Neuron (in vitro differentiated cells): ENCODE measurements at regions not wholly inside any gene's neighbourhood (a gene's known extent, or its start where the extent isn't known, plus 50 kb on each side); places are given as distances from the start of the nearest gene placed in this dataset.

Experiments used
- H2AFZ ChIP-seq: one replicate; pipeline ENCODE4 v1.6.1; 2013; ENCODE audit warnings: low read depth, mild to moderate bottlenecking, inconsistent platforms, low read length, moderate library complexity
- H3K27me3 ChIP-seq: one replicate; pipeline ENCODE4 v1.6.1; 2013; ENCODE audit warnings: low read length; ENCODE audit not compliant: insufficient read depth
- H3K36me3 ChIP-seq: one replicate; pipeline ENCODE4 v1.6.1; 2013; ENCODE audit warnings: low read length; ENCODE audit not compliant: insufficient read depth
- H3K4me1 ChIP-seq: one replicate; pipeline ENCODE4 v1.6.1; 2013; ENCODE audit warnings: low read length; ENCODE audit not compliant: insufficient read depth
- H3K4me3 ChIP-seq: 2 replicates; pipeline ENCODE4 v1.5.1; 2013; ENCODE audit warnings: mild to moderate bottlenecking, low read length, moderate library complexity
- H3K9me3 ChIP-seq: one replicate; pipeline ENCODE4 v1.6.1; 2013; ENCODE audit warnings: low read length

DNA sequence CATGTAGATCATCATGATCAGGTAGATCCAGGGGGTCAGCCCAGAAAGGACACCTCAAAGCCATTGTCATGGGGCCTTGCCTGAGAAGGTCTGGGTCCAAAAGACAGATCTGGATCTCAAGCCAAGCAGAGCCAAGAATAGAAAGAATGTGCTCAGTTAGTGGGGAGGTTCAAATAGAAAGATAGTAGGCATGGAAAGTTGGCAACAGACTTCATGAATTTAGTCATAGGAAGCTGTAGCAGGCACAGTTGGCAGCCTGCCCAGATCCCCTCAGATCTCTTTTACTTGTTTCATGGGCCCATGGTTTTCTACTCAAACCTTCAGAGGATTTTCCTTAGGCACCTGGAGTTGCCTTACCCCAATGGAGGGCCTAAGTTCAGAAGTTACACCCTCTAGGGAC, 767.0 kb downstream of the SLC4A3 start:
- H3K36me3 ChIP-seq = no peaks in the 10 kb centered on the region
- H3K4me3 ChIP-seq = no peak overlapping the region
- no peaks in the 10 kb centered on the region for H3K9me3 ChIP-seq
- H2AFZ ChIP-seq = no peak overlapping the region
- no peaks in the 10 kb centered on the region for H3K27me3 ChIP-seq
- no peaks in the 10 kb centered on the region for H3K4me1 ChIP-seq

GRCh38 chr2:220396287-220396686, 768.9 kb downstream of the SLC4A3 start:
- no peaks in the 10 kb centered on the region for H3K27me3 ChIP-seq
- H3K9me3 ChIP-seq = no peaks in the 10 kb centered on the region
- no peaks in the 10 kb centered on the region for H3K36me3 ChIP-seq
- H3K4me3 ChIP-seq = no peak overlapping the region
- no peak overlapping the region for H2AFZ ChIP-seq
- H3K4me1 ChIP-seq = no peaks in the 10 kb centered on the region

DNA sequence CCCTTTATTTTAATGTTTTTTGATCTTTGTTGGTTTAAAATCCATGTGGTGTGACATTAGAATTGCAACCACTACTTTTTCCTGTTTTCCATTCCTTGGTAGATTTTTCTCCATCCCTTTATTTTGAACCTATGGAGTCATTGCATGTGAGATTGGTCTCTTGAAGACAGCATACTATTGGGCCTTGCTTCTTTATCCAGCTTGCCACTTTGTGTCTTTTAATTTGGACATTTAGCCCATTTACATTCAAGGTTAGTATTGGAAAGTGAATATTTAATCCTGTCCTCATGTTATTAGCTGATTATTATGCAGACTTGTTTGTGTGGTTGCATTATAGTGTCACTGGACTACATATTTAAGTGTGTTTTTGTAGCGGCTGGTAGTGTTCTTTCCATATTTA, 782.9 kb downstream of the SLC4A3 start:
- Histone ChIP-seq H3K36me3 (no peaks in the 10 kb centered on the region), H3K4me3 (no peak overlapping the region), H3K4me1 (no peaks in the 10 kb centered on the region), H3K27me3 (no peaks in the 10 kb centered on the region), H2AFZ (no peak overlapping the region), H3K9me3 (no peaks in the 10 kb centered on the region)

- no peak overlapping the region for H2AFZ ChIP-seq
- no peak overlapping the region for H3K4me3 ChIP-seq
- no peaks in the 10 kb centered on the region for H3K36me3 ChIP-seq
- no peaks in the 10 kb centered on the region for H3K4me1 ChIP-seq
- no peaks in the 10 kb centered on the region for H3K9me3 ChIP-seq
- H3K27me3 ChIP-seq = peaks cover 25% of the 10 kb centered on the region
Measured at GRCh38 chr2:220417503-220417902, 790.1 kb downstream of the SLC4A3 start.

- Histone ChIP-seq H2AFZ (no peak overlapping the region), H3K4me3 (no peak overlapping the region), H3K4me1 (no peaks in the 10 kb centered on the region), H3K9me3 (no peaks in the 10 kb centered on the region), H3K27me3 (peaks cover 25% of the 10 kb centered on the region), H3K36me3 (no peaks in the 10 kb centered on the region)
Measured at GRCh38 chr2:220419647-220420046, 792.2 kb downstream of the SLC4A3 start.

- Histone ChIP-seq H3K4me3 (no peak overlapping the region), H3K36me3 (no peaks in the 10 kb centered on the region), H3K9me3 (no peaks in the 10 kb centered on the region), H3K27me3 (peaks cover 25% of the 10 kb centered on the region), H3K4me1 (no peaks in the 10 kb centered on the region), H2AFZ (no peak overlapping the region)
Measured at GRCh38 chr2:220420820-220421219, 793.4 kb downstream of the SLC4A3 start.

- H3K9me3 ChIP-seq = no peaks in the 10 kb centered on the region
- peaks cover 13% of the 10 kb centered on the region for H3K27me3 ChIP-seq
- H3K4me1 ChIP-seq = no peaks in the 10 kb centered on the region
- H2AFZ ChIP-seq = no peak overlapping the region
- no peaks in the 10 kb centered on the region for H3K36me3 ChIP-seq
- no peak overlapping the region for H3K4me3 ChIP-seq
Measured at GRCh38 chr2:220422676-220423075, 795.2 kb downstream of the SLC4A3 start.

- Histone ChIP-seq H3K4me3 (no peak overlapping the region), H3K9me3 (no peaks in the 10 kb centered on the region), H3K27me3 (peaks cover 4% of the 10 kb centered on the region), H2AFZ (no peak overlapping the region), H3K36me3 (no peaks in the 10 kb centered on the region), H3K4me1 (no peaks in the 10 kb centered on the region)
Measured at GRCh38 chr2:220424561-220424960, 797.1 kb downstream of the SLC4A3 start.

GRCh38 chr2:220432645-220433044, 805.2 kb downstream of the SLC4A3 start:
- no peak overlapping the region for H2AFZ ChIP-seq

DNA sequence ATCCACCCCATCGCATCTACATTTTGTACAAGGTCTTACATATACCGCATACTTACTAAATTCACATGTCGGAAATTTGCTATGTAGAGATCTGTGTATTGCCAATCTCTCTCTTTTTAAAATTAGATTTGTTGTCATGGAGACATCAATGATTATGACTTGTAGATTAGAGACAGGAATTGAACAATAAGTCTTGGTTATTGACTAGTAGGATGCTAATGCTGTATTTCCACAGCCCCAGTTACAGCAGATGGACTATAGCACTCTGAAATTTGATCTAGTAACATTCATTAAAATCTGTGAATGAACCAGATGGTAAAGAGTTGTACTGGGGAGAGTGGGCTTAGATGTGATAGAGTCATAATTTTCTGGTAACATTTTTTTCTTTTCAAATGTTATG, 805.7 kb downstream of the SLC4A3 start:
- Histone ChIP-seq H3K27me3 (no peaks in the 10 kb centered on the region), H3K36me3 (no peaks in the 10 kb centered on the region), H3K4me1 (no peaks in the 10 kb centered on the region), H3K9me3 (no peaks in the 10 kb centered on the region), H2AFZ (no peak overlapping the region), H3K4me3 (no peak overlapping the region)

More at GRCh38 chr2:220432645-220433044, 805.2 kb downstream of the SLC4A3 start:
- Histone ChIP-seq H3K4me1 (no peaks in the 10 kb centered on the region), H3K36me3 (no peaks in the 10 kb centered on the region), H3K27me3 (no peaks in the 10 kb centered on the region), H3K9me3 (no peaks in the 10 kb centered on the region), H3K4me3 (no peak overlapping the region)

- H2AFZ ChIP-seq = no peak overlapping the region
- H3K9me3 ChIP-seq = no peaks in the 10 kb centered on the region
- no peaks in the 10 kb centered on the region for H3K27me3 ChIP-seq
- H3K4me1 ChIP-seq = no peaks in the 10 kb centered on the region
- no peak overlapping the region for H3K4me3 ChIP-seq
- no peaks in the 10 kb centered on the region for H3K36me3 ChIP-seq
Measured at GRCh38 chr2:220434385-220434784, 807.0 kb downstream of the SLC4A3 start.

GRCh38 chr2:220437938-220438337, 810.5 kb downstream of the SLC4A3 start:
- H3K4me3 ChIP-seq = no peak overlapping the region
- H3K9me3 ChIP-seq = no peaks in the 10 kb centered on the region
- no peaks in the 10 kb centered on the region for H3K4me1 ChIP-seq
- no peak overlapping the region for H2AFZ ChIP-seq
- H3K27me3 ChIP-seq = no peaks in the 10 kb centered on the region
- H3K36me3 ChIP-seq = no peaks in the 10 kb centered on the region

DNA sequence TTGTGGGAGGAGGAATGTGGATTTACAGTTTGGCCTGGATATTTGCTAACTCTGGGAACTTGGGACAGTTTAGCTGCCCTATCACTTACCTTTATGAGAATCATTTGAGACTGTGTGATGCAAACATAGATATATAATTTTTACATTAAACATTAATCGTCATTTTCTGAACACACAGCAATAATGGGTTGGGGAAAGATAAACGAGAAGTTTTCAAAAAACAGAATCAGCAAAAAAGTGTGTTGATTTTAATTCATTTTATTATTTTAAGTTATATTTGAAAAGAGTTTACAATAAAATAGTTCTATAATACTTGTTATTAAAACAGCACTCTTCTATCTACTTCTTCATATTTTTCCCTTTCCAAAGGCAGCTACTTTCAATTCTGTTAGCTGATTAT, 813.3 kb downstream of the SLC4A3 start:
- Histone ChIP-seq H3K36me3 (no peaks in the 10 kb centered on the region), H2AFZ (no peak overlapping the region), H3K9me3 (no peaks in the 10 kb centered on the region), H3K4me3 (no peak overlapping the region), H3K4me1 (no peaks in the 10 kb centered on the region), H3K27me3 (no peaks in the 10 kb centered on the region)

GRCh38 chr2:220441404-220441803, 814.0 kb downstream of the SLC4A3 start:
- no peak overlapping the region for H3K4me3 ChIP-seq
- H3K27me3 ChIP-seq = no peaks in the 10 kb centered on the region
- H3K9me3 ChIP-seq = no peaks in the 10 kb centered on the region
- no peaks in the 10 kb centered on the region for H3K4me1 ChIP-seq
- H3K36me3 ChIP-seq = no peaks in the 10 kb centered on the region
- H2AFZ ChIP-seq = no peak overlapping the region
